ENCODE measurements at regions not wholly inside any gene's neighbourhood (a gene's known extent, or its start where the extent isn't known, plus 50 kb on each side); places are given as distances from the start of the nearest gene placed in this dataset.

DNA sequence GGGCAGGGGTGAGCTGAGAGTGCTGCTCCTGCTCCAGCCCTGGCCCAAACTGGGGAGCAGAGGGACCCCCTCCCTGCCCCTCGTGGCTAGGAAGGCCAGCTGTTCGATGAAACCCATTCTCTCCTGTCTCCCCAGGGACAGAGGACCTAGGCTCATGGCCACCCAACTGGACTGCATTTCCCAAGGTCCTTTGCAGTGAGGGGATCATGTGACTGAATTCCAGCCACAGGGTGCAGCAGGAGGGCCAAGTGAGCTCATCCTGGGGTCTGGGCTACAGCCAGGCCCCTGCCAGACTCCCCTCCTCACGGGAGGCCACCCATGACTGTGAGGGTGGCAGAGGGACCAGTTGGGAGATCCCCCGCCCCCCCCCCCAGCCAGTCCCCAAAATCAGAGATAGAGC is 777.6 kb downstream of the TBC1D22A start:
- TF ChIP-seq, protein P1, sequence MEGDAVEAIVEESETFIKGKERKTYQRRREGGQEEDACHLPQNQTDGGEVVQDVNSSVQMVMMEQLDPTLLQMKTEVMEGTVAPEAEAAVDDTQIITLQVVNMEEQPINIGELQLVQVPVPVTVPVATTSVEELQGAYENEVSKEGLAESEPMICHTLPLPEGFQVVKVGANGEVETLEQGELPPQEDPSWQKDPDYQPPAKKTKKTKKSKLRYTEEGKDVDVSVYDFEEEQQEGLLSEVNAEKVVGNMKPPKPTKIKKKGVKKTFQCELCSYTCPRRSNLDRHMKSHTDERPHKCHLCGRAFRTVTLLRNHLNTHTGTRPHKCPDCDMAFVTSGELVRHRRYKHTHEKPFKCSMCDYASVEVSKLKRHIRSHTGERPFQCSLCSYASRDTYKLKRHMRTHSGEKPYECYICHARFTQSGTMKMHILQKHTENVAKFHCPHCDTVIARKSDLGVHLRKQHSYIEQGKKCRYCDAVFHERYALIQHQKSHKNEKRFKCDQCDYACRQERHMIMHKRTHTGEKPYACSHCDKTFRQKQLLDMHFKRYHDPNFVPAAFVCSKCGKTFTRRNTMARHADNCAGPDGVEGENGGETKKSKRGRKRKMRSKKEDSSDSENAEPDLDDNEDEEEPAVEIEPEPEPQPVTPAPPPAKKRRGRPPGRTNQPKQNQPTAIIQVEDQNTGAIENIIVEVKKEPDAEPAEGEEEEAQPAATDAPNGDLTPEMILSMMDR (IDR thresholded peaks at IDR 0.05; ENCODE audit: low read depth, low read length): no peak
- no peak for TF ChIP-seq MYC (IDR thresholded peaks at IDR 0.05; ENCODE audit: low read depth, low read length)

All from NB4 (cell line).